ENCODE measurements at regions not wholly inside any gene's neighbourhood (a gene's known extent, or its start where the extent isn't known, plus 50 kb on each side); places are given as distances from the start of the nearest gene placed in this dataset.
A peak's percentile ranks its signal among the peaks of the same experiment; 100 is the strongest.

- no peak for DNase-seq (ENCODE audit: low read depth)
- TF ChIP-seq, protein P1, sequence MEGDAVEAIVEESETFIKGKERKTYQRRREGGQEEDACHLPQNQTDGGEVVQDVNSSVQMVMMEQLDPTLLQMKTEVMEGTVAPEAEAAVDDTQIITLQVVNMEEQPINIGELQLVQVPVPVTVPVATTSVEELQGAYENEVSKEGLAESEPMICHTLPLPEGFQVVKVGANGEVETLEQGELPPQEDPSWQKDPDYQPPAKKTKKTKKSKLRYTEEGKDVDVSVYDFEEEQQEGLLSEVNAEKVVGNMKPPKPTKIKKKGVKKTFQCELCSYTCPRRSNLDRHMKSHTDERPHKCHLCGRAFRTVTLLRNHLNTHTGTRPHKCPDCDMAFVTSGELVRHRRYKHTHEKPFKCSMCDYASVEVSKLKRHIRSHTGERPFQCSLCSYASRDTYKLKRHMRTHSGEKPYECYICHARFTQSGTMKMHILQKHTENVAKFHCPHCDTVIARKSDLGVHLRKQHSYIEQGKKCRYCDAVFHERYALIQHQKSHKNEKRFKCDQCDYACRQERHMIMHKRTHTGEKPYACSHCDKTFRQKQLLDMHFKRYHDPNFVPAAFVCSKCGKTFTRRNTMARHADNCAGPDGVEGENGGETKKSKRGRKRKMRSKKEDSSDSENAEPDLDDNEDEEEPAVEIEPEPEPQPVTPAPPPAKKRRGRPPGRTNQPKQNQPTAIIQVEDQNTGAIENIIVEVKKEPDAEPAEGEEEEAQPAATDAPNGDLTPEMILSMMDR (IDR thresholded peaks at IDR 0.05; ENCODE audit: low read length, missing control alignments), result no peak
- no peak overlapping the region for H3K4me3 ChIP-seq (replicated peaks; ENCODE audit: low read depth, low read length)
Measured at GRCh38 chr6:12575961-12576360, 140.6 kb upstream of the PHACTR1 start.

GRCh38 chr6:12576389-12576788, 140.2 kb upstream of the PHACTR1 start:
- DNase-seq (ENCODE audit: low read depth), result peak; percentile 48
- no peak overlapping the region for H3K4me3 ChIP-seq (replicated peaks; ENCODE audit: low read depth, low read length)
- TF ChIP-seq, protein P1 (IDR thresholded peaks at IDR 0.05; ENCODE audit: low read length, missing control alignments), result no peak

- peak; percentile 36 for DNase-seq (ENCODE audit: low read depth)
- no peak overlapping the region for H3K4me3 ChIP-seq (replicated peaks; ENCODE audit: low read depth, low read length)
- TF ChIP-seq, protein P1 (IDR thresholded peaks at IDR 0.05; ENCODE audit: low read length, missing control alignments), result no peak
Measured at GRCh38 chr6:12577124-12577850, 139.3 kb upstream of the PHACTR1 start.

DNA sequence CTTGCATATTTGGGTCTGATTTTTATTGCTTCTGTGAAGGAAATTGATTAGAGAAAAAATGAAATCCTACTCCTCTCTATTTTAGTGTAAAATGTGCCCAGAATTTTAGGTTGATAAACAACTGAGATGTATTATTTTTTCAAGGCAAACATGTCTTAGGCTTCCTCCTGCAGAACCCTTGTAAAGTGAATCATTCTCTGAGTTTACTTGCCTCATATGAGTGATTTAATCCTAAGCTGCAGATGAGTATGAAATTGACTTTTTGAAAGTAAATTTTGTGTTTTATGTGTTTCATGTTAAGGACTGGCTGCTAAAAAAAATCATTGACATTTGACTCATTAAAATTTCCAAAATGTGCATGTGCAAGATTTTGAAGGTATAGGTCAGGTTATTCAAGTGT, 138.5 kb upstream of the PHACTR1 start:
- TF ChIP-seq, protein P1 (IDR thresholded peaks at IDR 0.05; ENCODE audit: low read length, missing control alignments), result no peak
- no peak for DNase-seq (ENCODE audit: low read depth)
- H3K4me3 ChIP-seq (replicated peaks; ENCODE audit: low read depth, low read length), result no peak overlapping the region

- H3K4me3 ChIP-seq (replicated peaks; ENCODE audit: low read depth, low read length), result no peak overlapping the region
- DNase-seq (ENCODE audit: low read depth), result no peak
- TF ChIP-seq, protein P1 (IDR thresholded peaks at IDR 0.05; ENCODE audit: low read length, missing control alignments), result no peak
Measured at GRCh38 chr6:12578751-12579150, 137.8 kb upstream of the PHACTR1 start.

- H3K4me3 ChIP-seq (replicated peaks; ENCODE audit: low read depth, low read length), result no peak overlapping the region
- no peak for DNase-seq (ENCODE audit: low read depth)
- TF ChIP-seq, protein P1 (IDR thresholded peaks at IDR 0.05; ENCODE audit: low read length, missing control alignments), result no peak
Measured at GRCh38 chr6:12580290-12580689, 136.3 kb upstream of the PHACTR1 start.

All from fibroblast of pulmonary artery (primary cell).